ENCODE measurements at regions not wholly inside any gene's neighbourhood (a gene's known extent, or its start where the extent isn't known, plus 50 kb on each side); places are given as distances from the start of the nearest gene placed in this dataset.
"Not testable (repeated sequence)": the region's sequence is repeated elsewhere in the genome, so short reads cannot be mapped to it uniquely, and the experiment has no call there.

- no peak for DNase-seq (ENCODE audit: low read depth)
These were observed 149.9 kb upstream of the FUT9 start for GRCh38 chr6:95865857-95866256.

- DNase-seq (ENCODE audit: low read depth), result no peak
These were observed 149.0 kb upstream of the FUT9 start for GRCh38 chr6:95866732-95867131.

GRCh38 chr6:95867205-95867604 is 148.6 kb upstream of the FUT9 start:
- DNase-seq (ENCODE audit: low read depth), result no peak

- DNase-seq (ENCODE audit: low read depth), result no peak
These were observed 138.3 kb upstream of the FUT9 start for GRCh38 chr6:95877480-95877879.

- DNase-seq (ENCODE audit: low read depth), result no peak
These were observed 135.9 kb upstream of the FUT9 start for GRCh38 chr6:95879856-95880255.

- DNase-seq (ENCODE audit: low read depth), result no peak
These were observed 133.4 kb upstream of the FUT9 start for GRCh38 chr6:95882371-95882770.

GRCh38 chr6:95888711-95889110 is 127.1 kb upstream of the FUT9 start:
- not testable (repeated sequence) for DNase-seq (ENCODE audit: low read depth)

GRCh38 chr6:95905132-95905531 is 110.6 kb upstream of the FUT9 start:
- no peak for DNase-seq (ENCODE audit: low read depth)

- DNase-seq (ENCODE audit: low read depth), result no peak
These were observed 98.7 kb upstream of the FUT9 start for GRCh38 chr6:95917034-95917433.

GRCh38 chr6:95923518-95923917 is 92.3 kb upstream of the FUT9 start:
- DNase-seq (ENCODE audit: low read depth), result no peak

GRCh38 chr6:95935736-95936135 is 80.0 kb upstream of the FUT9 start:
- DNase-seq (ENCODE audit: low read depth), result no peak

GRCh38 chr6:95946906-95947305 is 68.9 kb upstream of the FUT9 start:
- DNase-seq (ENCODE audit: low read depth), result no peak

GRCh38 chr6:95948324-95948723 is 67.5 kb upstream of the FUT9 start:
- no peak for DNase-seq (ENCODE audit: low read depth)

GRCh38 chr6:95949985-95950384 is 65.8 kb upstream of the FUT9 start:
- DNase-seq (ENCODE audit: low read depth), result no peak

- no peak for DNase-seq (ENCODE audit: low read depth)
These were observed 57.1 kb upstream of the FUT9 start for GRCh38 chr6:95958686-95959085.

- no peak for DNase-seq (ENCODE audit: low read depth)
These were observed 56.5 kb upstream of the FUT9 start for GRCh38 chr6:95959261-95959660.

Measured in M059J (cell line).